ENCODE measurements at regions not wholly inside any gene's neighbourhood (a gene's known extent, or its start where the extent isn't known, plus 50 kb on each side); places are given as distances from the start of the nearest gene placed in this dataset.

GRCh38 chr14:21880918-21881317 is 207.3 kb upstream of the OR4E1 start:
- no peaks in the 10 kb centered on the region for H3K27me3 ChIP-seq (ENCODE audit: insufficient read depth, low read depth)
- H3K4me3 ChIP-seq = no peak overlapping the region
- POLR2A ChIA-PET (ENCODE audit: unreplicated experiment) = no interaction called here
- no peaks in the 10 kb centered on the region for H3K79me2 ChIP-seq (ENCODE audit: low read depth)
- H3K4me1 ChIP-seq (replicated peaks; ENCODE audit: insufficient read depth) = 0 out of 2 replicates have a peak, but pooled peaks cover 6% of the 10 kb centered on the region
- no peak for DNase-seq
- H2AFZ ChIP-seq = no peak overlapping the region
- H3K9me2 ChIP-seq (ENCODE audit: insufficient read depth) = no peaks in the 10 kb centered on the region; the same call in 1 of the 2 replicates
- BruUV-seq (replicated peaks) = no TSS peak
- no peak for TF ChIP-seq EZH2 (IDR thresholded peaks at IDR 0.05; ENCODE audit: low read depth)
- TF ChIP-seq CTCF (conservative IDR thresholded peaks at IDR 0.05) = no peak
- H3K4me2 ChIP-seq = no peak overlapping the region
- CTCF ChIA-PET = no interaction called here
- no peaks in the 10 kb centered on the region for H4K20me1 ChIP-seq (ENCODE audit: insufficient read depth)
- no peaks in the 10 kb centered on the region for H3F3A ChIP-seq (ENCODE audit: insufficient read depth, low read depth)
- intact Hi-C loops (cut with micrococcal nuclease; ENCODE audit: unreplicated experiment) = no loop called here
- no peaks in the 10 kb centered on the region for H3K9me3 ChIP-seq (ENCODE audit: insufficient read depth, low read depth)
- no peaks in the 10 kb centered on the region for H3K36me3 ChIP-seq (ENCODE audit: low read depth)
- H3K27ac ChIP-seq = no peak overlapping the region

GRCh38 chr14:21875791-21876190 is 202.2 kb upstream of the OR4E1 start:
- H3K27me3 ChIP-seq (ENCODE audit: insufficient read depth, low read depth) = no peaks in the 10 kb centered on the region
- no peak overlapping the region for H2AFZ ChIP-seq
- no peaks in the 10 kb centered on the region for H3F3A ChIP-seq (ENCODE audit: insufficient read depth, low read depth)
- H3K4me1 ChIP-seq (replicated peaks; ENCODE audit: insufficient read depth) = 0 out of 2 replicates have a peak, but pooled peaks cover under 1% of the 10 kb centered on the region
- no peak for TF ChIP-seq EZH2 (IDR thresholded peaks at IDR 0.05; ENCODE audit: low read depth)
- no peak for TF ChIP-seq CTCF (conservative IDR thresholded peaks at IDR 0.05)
- ChIA-PET CTCF (no interaction called here), POLR2A (ENCODE audit: unreplicated experiment) (interaction anchor here (0.6 kb wide), 1 partner anchor 24 kb away, joined by 7 read pairs; no protein-coding TSS in a partner anchor)
- no peak for DNase-seq
- H3K36me3 ChIP-seq (ENCODE audit: low read depth) = no peaks in the 10 kb centered on the region
- H3K4me2 ChIP-seq = no peak overlapping the region
- BruUV-seq (replicated peaks) = no TSS peak
- no peaks in the 10 kb centered on the region; the same call in 1 of the 2 replicates for H3K9me2 ChIP-seq (ENCODE audit: insufficient read depth)
- no peaks in the 10 kb centered on the region for H4K20me1 ChIP-seq (ENCODE audit: insufficient read depth)
- H3K27ac ChIP-seq = no peak overlapping the region
- no peaks in the 10 kb centered on the region for H3K79me2 ChIP-seq (ENCODE audit: low read depth)
- no peak overlapping the region for H3K4me3 ChIP-seq
- intact Hi-C loops (cut with micrococcal nuclease; ENCODE audit: unreplicated experiment) = no loop called here
- no peaks in the 10 kb centered on the region for H3K9me3 ChIP-seq (ENCODE audit: insufficient read depth, low read depth)

- Histone ChIP-seq H3K9me3 (ENCODE audit: insufficient read depth, low read depth) (no peaks in the 10 kb centered on the region), H2AFZ (no peak overlapping the region), H3F3A (ENCODE audit: insufficient read depth, low read depth) (no peaks in the 10 kb centered on the region), H3K4me3 (no peak overlapping the region), H3K27me3 (ENCODE audit: insufficient read depth, low read depth) (no peaks in the 10 kb centered on the region), H3K79me2 (ENCODE audit: low read depth) (no peaks in the 10 kb centered on the region), H3K4me2 (no peak overlapping the region), H3K27ac (no peak overlapping the region), H3K9me2 (ENCODE audit: insufficient read depth) (no peaks in the 10 kb centered on the region; the same call in 1 of the 2 replicates), H3K4me1 (replicated peaks; ENCODE audit: insufficient read depth) (no peaks in the 10 kb centered on the region), H3K36me3 (ENCODE audit: low read depth) (no peaks in the 10 kb centered on the region), H4K20me1 (ENCODE audit: insufficient read depth) (no peaks in the 10 kb centered on the region)
- CTCF ChIA-PET = no interaction called here
- intact Hi-C loops (cut with micrococcal nuclease; ENCODE audit: unreplicated experiment) = no loop called here
- TF ChIP-seq CTCF (conservative IDR thresholded peaks at IDR 0.05) = no peak
- TF ChIP-seq EZH2 (IDR thresholded peaks at IDR 0.05; ENCODE audit: low read depth) = no peak
- BruUV-seq (replicated peaks) = no TSS peak
- DNase-seq = no peak
- POLR2A ChIA-PET (ENCODE audit: unreplicated experiment) = interaction anchor here (0.6 kb wide), 1 partner anchor 23 kb away, joined by 7 read pairs; no protein-coding TSS in a partner anchor
Measured at GRCh38 chr14:21874946-21875345, 201.3 kb upstream of the OR4E1 start.

Data from PC-9 (cell line).